ENCODE measurements at regions not wholly inside any gene's neighbourhood (a gene's known extent, or its start where the extent isn't known, plus 50 kb on each side); places are given as distances from the start of the nearest gene placed in this dataset.

GRCh38 chr7:35987016-35987415 is 166.0 kb upstream of the EEPD1 start:
- Histone ChIP-seq H3K27ac (no peak overlapping the region), H3K4me1 (no peaks in the 10 kb centered on the region), H3K9me3 (ENCODE audit: low read depth) (no peaks in the 10 kb centered on the region), H3K79me2 (ENCODE audit: low read depth) (no peaks in the 10 kb centered on the region), H2AFZ (replicated peaks) (no peak overlapping the region), H4K20me1 (ENCODE audit: low read depth) (no peaks in the 10 kb centered on the region), H3K36me3 (no peaks in the 10 kb centered on the region), H3F3A (ENCODE audit: low read depth) (no peaks in the 10 kb centered on the region), H3K9ac (no peak overlapping the region), H3K4me2 (no peak overlapping the region), H3K27me3 (no peaks in the 10 kb centered on the region), H3K4me3 (no peak overlapping the region)
- Mint-ChIP-seq H3K4me3 (no peak overlapping the region), H3K36me3 (no peaks in the 10 kb centered on the region), H3K9me3 (no peaks in the 10 kb centered on the region), H3K4me1 (peaks cover 9% of the 10 kb centered on the region), H3K27me3 (ENCODE audit: insufficient read depth, low read depth) (peaks cover 6% of the 10 kb centered on the region), H3K27ac (no peak overlapping the region)
- TF ChIP-seq CTCF (IDR thresholded peaks at IDR 0.05), result no peak
- no peak for DNase-seq (ENCODE audit: low spot score)

DNA sequence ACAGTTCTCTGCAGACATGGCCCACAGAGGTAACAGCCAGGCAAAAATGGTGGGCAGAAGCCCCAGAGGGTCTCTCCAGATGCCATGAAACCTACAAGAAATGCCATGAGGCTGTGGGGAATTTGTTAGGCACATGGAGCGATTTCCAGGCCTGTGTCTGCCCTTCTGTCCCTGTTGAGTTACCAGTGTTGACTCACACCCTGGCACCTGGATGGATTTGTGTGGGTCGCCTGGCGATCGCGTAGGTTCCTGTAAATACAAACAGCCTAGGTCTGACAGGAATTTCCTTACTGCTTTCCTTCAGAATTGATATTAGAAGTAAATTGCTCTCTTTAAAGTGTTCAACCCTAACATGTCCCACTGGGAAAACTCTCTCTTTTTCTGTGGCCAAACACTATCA is 164.9 kb upstream of the EEPD1 start:
- H3K36me3 ChIP-seq, result no peaks in the 10 kb centered on the region
- Mint-ChIP-seq H3K4me3 (no peak overlapping the region), H3K27me3 (ENCODE audit: insufficient read depth, low read depth) (peaks cover 6% of the 10 kb centered on the region), H3K36me3 (no peaks in the 10 kb centered on the region), H3K27ac (no peak overlapping the region), H3K9me3 (no peaks in the 10 kb centered on the region), H3K4me1 (peaks cover 9% of the 10 kb centered on the region)
- H3K4me1 ChIP-seq, result no peaks in the 10 kb centered on the region
- no peak overlapping the region for H3K9ac ChIP-seq
- H3F3A ChIP-seq (ENCODE audit: low read depth), result no peaks in the 10 kb centered on the region
- H2AFZ ChIP-seq (replicated peaks), result no peak overlapping the region
- no peaks in the 10 kb centered on the region for H4K20me1 ChIP-seq (ENCODE audit: low read depth)
- TF ChIP-seq CTCF (IDR thresholded peaks at IDR 0.05), result no peak
- TF ChIP-seq EZH2 (IDR thresholded peaks at IDR 0.05), result no peak
- TF ChIP-seq EZH2phosphoT487 (IDR thresholded peaks at IDR 0.05), result no peak
- H3K4me3 ChIP-seq, result no peak overlapping the region
- H3K9me3 ChIP-seq (ENCODE audit: low read depth), result no peaks in the 10 kb centered on the region
- no peaks in the 10 kb centered on the region for H3K79me2 ChIP-seq (ENCODE audit: low read depth)
- no peak for DNase-seq (ENCODE audit: low spot score)
- no peak overlapping the region for H3K27ac ChIP-seq
- H3K27me3 ChIP-seq, result no peaks in the 10 kb centered on the region
- H3K4me2 ChIP-seq, result no peak overlapping the region

DNA sequence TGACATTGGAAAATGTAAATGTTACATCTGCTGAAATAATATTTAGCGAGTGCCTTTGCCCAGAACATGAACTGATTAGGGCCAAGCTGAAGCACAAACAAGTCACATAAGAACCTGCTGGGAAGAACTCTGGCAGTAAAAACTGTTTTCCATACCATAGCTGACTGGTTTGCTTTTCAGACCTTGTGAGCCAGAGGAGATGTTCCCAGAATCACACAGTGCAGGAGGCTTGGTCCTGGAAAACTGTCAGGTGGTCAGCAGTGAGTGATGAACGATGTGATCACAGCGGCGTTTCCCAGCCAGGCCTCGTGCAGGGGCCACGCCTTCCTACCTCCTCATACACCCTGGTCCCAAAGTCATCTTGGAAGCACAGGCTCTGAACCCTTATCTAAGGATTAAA is 164.2 kb upstream of the EEPD1 start:
- Histone ChIP-seq H3K4me2 (no peak overlapping the region), H4K20me1 (ENCODE audit: low read depth) (no peaks in the 10 kb centered on the region), H3K27ac (no peak overlapping the region), H3K9ac (no peak overlapping the region), H3K9me3 (ENCODE audit: low read depth) (no peaks in the 10 kb centered on the region), H3F3A (ENCODE audit: low read depth) (no peaks in the 10 kb centered on the region), H3K4me1 (no peaks in the 10 kb centered on the region), H3K4me3 (no peak overlapping the region), H3K27me3 (no peaks in the 10 kb centered on the region), H2AFZ (replicated peaks) (no peak overlapping the region), H3K36me3 (no peaks in the 10 kb centered on the region), H3K79me2 (ENCODE audit: low read depth) (no peaks in the 10 kb centered on the region)
- no peak overlapping the region for H3K27ac Mint-ChIP-seq
- peaks cover 11% of the 10 kb centered on the region for H3K4me1 Mint-ChIP-seq
- no peak overlapping the region for H3K4me3 Mint-ChIP-seq
- H3K9me3 Mint-ChIP-seq, result no peaks in the 10 kb centered on the region
- H3K27me3 Mint-ChIP-seq (ENCODE audit: insufficient read depth, low read depth), result peaks cover 6% of the 10 kb centered on the region
- H3K36me3 Mint-ChIP-seq, result no peaks in the 10 kb centered on the region
- DNase-seq (ENCODE audit: low spot score), result no peak
- no peak for TF ChIP-seq CTCF (IDR thresholded peaks at IDR 0.05)

Measured in neural progenitor cell (in vitro differentiated cells).